Gastrocnemius medialis (tissue), 4 donors: ENCODE measurements at regions not wholly inside any gene's neighbourhood (a gene's known extent, or its start where the extent isn't known, plus 50 kb on each side); places are given as distances from the start of the nearest gene placed in this dataset.

Experiments
- CTCF ChIP-seq, 5 experiments: fragments of 450-650 bp in 3 of 5; fragments of 200-600 bp in 2 of 5; sonication (generic) in 2 of 5; IDR thresholded peaks in 4 of 5; conservative IDR thresholded peaks in 1 of 5; 1 replicate in 4 of 5; 2 replicates in 1 of 5; pipeline ENCODE4 v1.5.1; 2016 to 2019; ENCODE audit warnings: antibody characterized with exemption in 5 of 5, mild to moderate bottlenecking in 3 of 5, moderate library complexity in 3 of 5
- POLR2A ChIP-seq, 2 donors: fragments of 450-650 bp; IDR thresholded peaks; one replicate each; pipeline ENCODE4 v1.6.1; 2017; ENCODE audit warnings: antibody characterized with exemption in 2 of 2, mild to moderate bottlenecking in 2 of 2, moderate library complexity in 2 of 2

- no peak for TF ChIP-seq CTCF (IDR thresholded peaks at IDR 0.05 in 4 of 5, conservative IDR thresholded peaks at IDR 0.05 in 1 of 5)
- TF ChIP-seq POLR2A (IDR thresholded peaks at IDR 0.05): no peak
Measured at GRCh38 chr2:16357188-16357587, 308.4 kb downstream of the CYRIA start.
